ENCODE measurements at regions not wholly inside any gene's neighbourhood (a gene's known extent, or its start where the extent isn't known, plus 50 kb on each side); places are given as distances from the start of the nearest gene placed in this dataset.
"Not testable (repeated sequence)": the region's sequence is repeated elsewhere in the genome, so short reads cannot be mapped to it uniquely, and the experiment has no call there.

DNA sequence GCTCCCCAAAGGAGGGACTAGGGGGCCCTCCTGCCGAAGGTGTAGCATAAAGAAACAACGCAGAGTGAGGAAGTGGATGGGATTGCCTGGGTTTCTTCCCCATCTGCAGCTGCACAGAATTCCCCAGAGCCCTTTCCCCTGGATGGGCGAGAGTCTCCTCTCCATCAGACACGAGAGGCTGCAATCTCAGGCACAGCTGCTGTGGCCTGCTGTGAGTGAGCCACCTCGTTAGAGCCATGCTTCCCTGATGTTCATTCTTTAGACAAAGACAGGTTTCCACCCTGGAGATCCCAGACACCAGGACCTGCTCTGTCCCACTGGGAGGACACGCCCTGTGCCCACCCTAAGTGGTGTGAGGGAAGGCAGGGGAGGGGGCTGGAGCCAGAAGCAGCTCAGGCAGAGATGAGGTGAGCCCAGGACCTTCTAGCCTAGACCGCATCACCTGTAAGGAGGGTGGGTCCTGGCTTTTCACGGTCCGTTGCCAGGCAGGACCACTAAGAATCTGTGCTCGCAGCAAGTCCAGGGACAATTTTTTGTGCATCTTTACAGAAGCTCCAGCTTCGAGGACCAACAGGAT lies 268.6 kb upstream of the TCERG1L start:
- Histone ChIP-seq H3K9me1 (replicated peaks; ENCODE audit: control insufficient read depth, extremely low read depth, insufficient read depth, low read length) (no peaks in the 10 kb centered on the region), H2AFZ (ENCODE audit: low read depth, low read length) (no peak overlapping the region), H3K79me2 (ENCODE audit: control insufficient read depth, insufficient read depth, low read length) (no peaks in the 10 kb centered on the region), H3K4me2 (ENCODE audit: insufficient read depth, low read length) (no peak overlapping the region), H3K4me1 (ENCODE audit: control insufficient read depth, extremely low read depth, insufficient read depth, low read length) (no peaks in the 10 kb centered on the region), H3K27ac (ENCODE audit: insufficient read depth, low read depth, low read length) (no peak overlapping the region), H3K4me3 (replicated peaks in 1 of 3; ENCODE audit: insufficient read depth in 1 of 3, low read depth in 1 of 3, low read length in 3 of 3) (no peak overlapping the region), H3K27me3 (ENCODE audit: control insufficient read depth in 2 of 2, insufficient read depth in 2 of 2, low read length in 2 of 2) (no peaks in the 10 kb centered on the region), H3K36me3 (ENCODE audit: control insufficient read depth in 2 of 2, extremely low read depth in 1 of 2, insufficient read depth in 2 of 2, low read length in 2 of 2) (no peaks in the 10 kb centered on the region), H3K9me3 (replicated peaks; ENCODE audit: control insufficient read depth, insufficient read depth, low read length) (peaks cover 2% of the 10 kb centered on the region), H4K20me1 (replicated peaks; ENCODE audit: control insufficient read depth, extremely low read depth, insufficient read depth, low read length) (no peaks in the 10 kb centered on the region), H3K9ac (replicated peaks; ENCODE audit: extremely low read depth, insufficient read depth, low read length) (no peak overlapping the region)
- no peak for TF ChIP-seq MYC (IDR thresholded peaks at IDR 0.05; ENCODE audit: low read depth, low read length)
- no peak for TF ChIP-seq GATA2 (IDR thresholded peaks at IDR 0.05; ENCODE audit: insufficient read depth, insufficient read length, low read depth, low read length)
- TF ChIP-seq, protein P1, sequence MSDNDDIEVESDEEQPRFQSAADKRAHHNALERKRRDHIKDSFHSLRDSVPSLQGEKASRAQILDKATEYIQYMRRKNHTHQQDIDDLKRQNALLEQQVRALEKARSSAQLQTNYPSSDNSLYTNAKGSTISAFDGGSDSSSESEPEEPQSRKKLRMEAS (IDR thresholded peaks at IDR 0.05; ENCODE audit: insufficient read depth, insufficient read length) = no peak
- no peak for TF ChIP-seq JUN (IDR thresholded peaks at IDR 0.05; ENCODE audit: borderline replicate concordance, insufficient read depth, insufficient read length, low read depth)
- no peak for TF ChIP-seq FOS (IDR thresholded peaks at IDR 0.05; ENCODE audit: borderline replicate concordance, insufficient read depth, low read length)
- no peak for TF ChIP-seq EZH2 (IDR thresholded peaks at IDR 0.05; ENCODE audit: borderline replicate concordance, low read depth, low read length, severe bottlenecking)
- DNase-seq (ENCODE audit: low read depth, low spot score) (no peak), FAIRE-seq (no peak)
- POLR2A ChIA-PET = no interaction called here
- dilution Hi-C loops (cut with MboI; ENCODE audit: extremely low pct_ligation_motif_present, low sequenced_read_pairs) (no loop called here), intact Hi-C loops (cut with micrococcal nuclease) (no loop called here)
- no TSS peak for BruUV-seq (replicated peaks)
- CTCF ChIA-PET = no interaction called here

DNA sequence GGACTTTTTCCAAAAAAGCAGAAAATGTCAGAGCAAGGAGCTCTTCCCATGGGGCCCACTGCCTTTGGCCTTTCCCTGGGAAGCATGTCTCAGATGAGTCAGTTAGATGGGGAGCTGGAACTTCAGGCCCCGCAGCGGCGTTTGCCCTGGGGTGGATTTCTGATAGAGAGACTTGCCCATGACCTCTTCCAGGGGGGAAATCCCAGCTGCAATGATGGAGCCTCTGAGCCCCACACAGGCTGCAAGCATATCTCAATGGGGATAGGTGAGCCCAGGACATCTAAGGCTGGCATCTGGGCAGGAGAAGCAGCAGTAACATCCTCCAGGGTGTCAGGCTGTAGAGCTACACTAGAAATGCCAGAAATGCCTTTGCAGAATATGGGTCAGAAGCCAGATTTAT lies 269.2 kb upstream of the TCERG1L start:
- CTCF ChIA-PET = no interaction called here

DNA sequence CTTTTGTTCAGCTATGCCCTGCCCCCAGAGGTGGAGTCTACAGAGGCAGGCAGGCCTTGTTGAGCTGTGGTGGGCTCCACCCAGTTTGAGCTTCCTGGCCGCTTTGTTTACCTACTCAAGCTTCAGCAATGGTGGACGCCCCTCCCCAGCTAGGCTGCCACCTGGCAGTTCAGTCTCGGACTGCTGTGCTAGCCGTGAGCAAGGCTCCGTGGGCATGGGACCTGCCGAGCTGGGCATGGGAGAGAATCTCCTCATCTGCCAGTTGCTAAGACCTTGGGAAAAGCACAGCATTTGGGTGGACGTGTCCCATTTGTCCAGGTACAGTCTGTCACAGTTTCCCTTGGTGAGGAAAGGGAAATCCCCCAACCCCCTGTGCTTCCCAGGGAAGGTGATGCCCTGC lies 270.0 kb upstream of the TCERG1L start:
- H3K4me2 ChIP-seq (ENCODE audit: insufficient read depth, low read length); H3K9me3 ChIP-seq (replicated peaks; ENCODE audit: control insufficient read depth, insufficient read depth, low read length); BruUV-seq (replicated peaks); H3K36me3 ChIP-seq (ENCODE audit: control insufficient read depth in 2 of 2, extremely low read depth in 1 of 2, insufficient read depth in 2 of 2, low read length in 2 of 2); H3K4me3 ChIP-seq (replicated peaks in 1 of 3; ENCODE audit: insufficient read depth in 1 of 3, low read depth in 1 of 3, low read length in 3 of 3); DNase-seq (ENCODE audit: low read depth, low spot score); dilution Hi-C loops (cut with MboI; ENCODE audit: extremely low pct_ligation_motif_present, low sequenced_read_pairs); H4K20me1 ChIP-seq (replicated peaks; ENCODE audit: control insufficient read depth, extremely low read depth, insufficient read depth, low read length); FAIRE-seq; H3K27ac ChIP-seq (ENCODE audit: insufficient read depth, low read depth, low read length); H3K9me1 ChIP-seq (replicated peaks; ENCODE audit: control insufficient read depth, extremely low read depth, insufficient read depth, low read length); H3K79me2 ChIP-seq (ENCODE audit: control insufficient read depth, insufficient read depth, low read length); intact Hi-C loops (cut with micrococcal nuclease); POLR2A ChIA-PET; H3K4me1 ChIP-seq (ENCODE audit: control insufficient read depth, extremely low read depth, insufficient read depth, low read length); H2AFZ ChIP-seq (ENCODE audit: low read depth, low read length); H3K9ac ChIP-seq (replicated peaks; ENCODE audit: extremely low read depth, insufficient read depth, low read length); CTCF ChIA-PET; H3K27me3 ChIP-seq (ENCODE audit: control insufficient read depth in 2 of 2, insufficient read depth in 2 of 2, low read length in 2 of 2): not testable (repeated sequence)

More for the DNA sequence above, 269.2 kb upstream of the TCERG1L start:
- intact Hi-C loops (cut with micrococcal nuclease) = no loop called here
- no peak overlapping the region for H3K9ac ChIP-seq (replicated peaks; ENCODE audit: extremely low read depth, insufficient read depth, low read length)
- POLR2A ChIA-PET = no interaction called here
- no peaks in the 10 kb centered on the region for H4K20me1 ChIP-seq (replicated peaks; ENCODE audit: control insufficient read depth, extremely low read depth, insufficient read depth, low read length)
- H3K9me1 ChIP-seq (replicated peaks; ENCODE audit: control insufficient read depth, extremely low read depth, insufficient read depth, low read length) = no peaks in the 10 kb centered on the region
- no peaks in the 10 kb centered on the region for H3K79me2 ChIP-seq (ENCODE audit: control insufficient read depth, insufficient read depth, low read length)
- no peak overlapping the region for H2AFZ ChIP-seq (ENCODE audit: low read depth, low read length)
- H3K27ac ChIP-seq (ENCODE audit: insufficient read depth, low read depth, low read length) = no peak overlapping the region
- no peaks in the 10 kb centered on the region for H3K27me3 ChIP-seq (ENCODE audit: control insufficient read depth in 2 of 2, insufficient read depth in 2 of 2, low read length in 2 of 2)
- no peaks in the 10 kb centered on the region for H3K4me1 ChIP-seq (ENCODE audit: control insufficient read depth, extremely low read depth, insufficient read depth, low read length)
- TF ChIP-seq GATA2 (IDR thresholded peaks at IDR 0.05; ENCODE audit: insufficient read depth, insufficient read length, low read depth, low read length) = no peak
- TF ChIP-seq, protein P1 (IDR thresholded peaks at IDR 0.05; ENCODE audit: insufficient read depth, insufficient read length) = no peak
- TF ChIP-seq POLR2A (IDR thresholded peaks at IDR 0.05; ENCODE audit: low read depth, low read length) = no peak
- no peak for TF ChIP-seq JUN (IDR thresholded peaks at IDR 0.05; ENCODE audit: borderline replicate concordance, insufficient read depth, insufficient read length, low read depth)
- no peak for TF ChIP-seq FOS (IDR thresholded peaks at IDR 0.05; ENCODE audit: borderline replicate concordance, insufficient read depth, low read length)
- no peak for TF ChIP-seq POLR2AphosphoS5 (IDR thresholded peaks at IDR 0.05; ENCODE audit: insufficient read depth, low read depth, low read length)
- no peak for TF ChIP-seq MYC (IDR thresholded peaks at IDR 0.05; ENCODE audit: low read depth, low read length)
- BruUV-seq (replicated peaks) = no TSS peak
- DNase-seq (ENCODE audit: low read depth, low spot score) = no peak
- dilution Hi-C loops (cut with MboI; ENCODE audit: extremely low pct_ligation_motif_present, low sequenced_read_pairs) = no loop called here
- H3K9me3 ChIP-seq (replicated peaks; ENCODE audit: control insufficient read depth, insufficient read depth, low read length) = peaks cover 2% of the 10 kb centered on the region
- no peak overlapping the region for H3K4me3 ChIP-seq (replicated peaks in 1 of 3; ENCODE audit: insufficient read depth in 1 of 3, low read depth in 1 of 3, low read length in 3 of 3)
- H3K36me3 ChIP-seq (ENCODE audit: control insufficient read depth in 2 of 2, extremely low read depth in 1 of 2, insufficient read depth in 2 of 2, low read length in 2 of 2) = no peaks in the 10 kb centered on the region
- no peak overlapping the region for H3K4me2 ChIP-seq (ENCODE audit: insufficient read depth, low read length)
- FAIRE-seq = no peak
